Esophagus squamous epithelium (tissue), 4 donors: ENCODE measurements at regions not wholly inside any gene's neighbourhood (a gene's known extent, or its start where the extent isn't known, plus 50 kb on each side); places are given as distances from the start of the nearest gene placed in this dataset.

Source experiments
- POLR2A ChIP-seq, 4 donors: fragments of 450-650 bp; IDR thresholded peaks; one replicate each; pipeline ENCODE4 v1.6.1; 2017; ENCODE audit warnings: antibody characterized with exemption in 4 of 4, mild to moderate bottlenecking in 4 of 4, moderate library complexity in 3 of 4
- TF ChIP-seq, protein P1 (sequence below), 6 experiments: fragments of 450-650 bp in 4 of 6; fragments of 200-600 bp in 2 of 6; sonication (generic) in 2 of 6; IDR thresholded peaks; one replicate each; pipeline ENCODE4 v1.5.1; 2016 to 2019; ENCODE audit warnings: antibody characterized with exemption in 6 of 6, mild to moderate bottlenecking in 4 of 6, moderate library complexity in 4 of 6

DNA sequence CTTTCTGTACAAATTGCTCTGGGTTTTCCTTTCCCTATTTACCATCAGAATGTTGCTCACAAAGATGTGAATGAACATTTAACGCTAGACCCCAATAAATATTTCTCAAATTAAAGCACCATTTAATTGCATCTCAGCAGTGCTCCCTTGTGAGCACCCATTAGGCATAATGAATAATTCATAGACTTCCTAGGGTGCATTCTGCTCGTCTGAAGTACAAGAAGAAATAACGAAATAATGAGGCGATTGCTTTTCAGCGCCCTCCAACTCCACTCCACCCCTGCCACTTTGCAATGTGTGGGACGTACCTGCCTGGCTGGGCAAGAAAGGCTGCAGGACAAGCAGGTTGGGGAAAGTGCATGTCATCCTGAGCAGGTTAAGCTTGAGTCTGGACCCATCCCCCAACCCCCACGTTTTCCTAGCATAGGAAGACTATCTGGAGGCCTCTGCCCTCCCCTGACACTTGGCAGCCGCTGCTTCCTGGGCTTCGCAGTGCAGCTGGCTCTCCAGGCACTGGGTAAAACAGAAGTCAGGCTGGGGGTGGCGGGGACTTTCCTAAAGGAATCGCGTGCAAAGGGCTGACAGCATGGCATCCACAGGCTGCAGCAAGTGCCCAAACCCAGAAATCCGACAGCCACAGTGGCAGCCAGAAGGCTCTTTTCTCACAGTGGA, 253.7 kb downstream of the DUSP6 start:
- no peak for TF ChIP-seq POLR2A (IDR thresholded peaks at IDR 0.05)
- TF ChIP-seq, protein P1, sequence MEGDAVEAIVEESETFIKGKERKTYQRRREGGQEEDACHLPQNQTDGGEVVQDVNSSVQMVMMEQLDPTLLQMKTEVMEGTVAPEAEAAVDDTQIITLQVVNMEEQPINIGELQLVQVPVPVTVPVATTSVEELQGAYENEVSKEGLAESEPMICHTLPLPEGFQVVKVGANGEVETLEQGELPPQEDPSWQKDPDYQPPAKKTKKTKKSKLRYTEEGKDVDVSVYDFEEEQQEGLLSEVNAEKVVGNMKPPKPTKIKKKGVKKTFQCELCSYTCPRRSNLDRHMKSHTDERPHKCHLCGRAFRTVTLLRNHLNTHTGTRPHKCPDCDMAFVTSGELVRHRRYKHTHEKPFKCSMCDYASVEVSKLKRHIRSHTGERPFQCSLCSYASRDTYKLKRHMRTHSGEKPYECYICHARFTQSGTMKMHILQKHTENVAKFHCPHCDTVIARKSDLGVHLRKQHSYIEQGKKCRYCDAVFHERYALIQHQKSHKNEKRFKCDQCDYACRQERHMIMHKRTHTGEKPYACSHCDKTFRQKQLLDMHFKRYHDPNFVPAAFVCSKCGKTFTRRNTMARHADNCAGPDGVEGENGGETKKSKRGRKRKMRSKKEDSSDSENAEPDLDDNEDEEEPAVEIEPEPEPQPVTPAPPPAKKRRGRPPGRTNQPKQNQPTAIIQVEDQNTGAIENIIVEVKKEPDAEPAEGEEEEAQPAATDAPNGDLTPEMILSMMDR (IDR thresholded peaks at IDR 0.05) = no peak
